ENCODE measurements at regions not wholly inside any gene's neighbourhood (a gene's known extent, or its start where the extent isn't known, plus 50 kb on each side); places are given as distances from the start of the nearest gene placed in this dataset.

DNA sequence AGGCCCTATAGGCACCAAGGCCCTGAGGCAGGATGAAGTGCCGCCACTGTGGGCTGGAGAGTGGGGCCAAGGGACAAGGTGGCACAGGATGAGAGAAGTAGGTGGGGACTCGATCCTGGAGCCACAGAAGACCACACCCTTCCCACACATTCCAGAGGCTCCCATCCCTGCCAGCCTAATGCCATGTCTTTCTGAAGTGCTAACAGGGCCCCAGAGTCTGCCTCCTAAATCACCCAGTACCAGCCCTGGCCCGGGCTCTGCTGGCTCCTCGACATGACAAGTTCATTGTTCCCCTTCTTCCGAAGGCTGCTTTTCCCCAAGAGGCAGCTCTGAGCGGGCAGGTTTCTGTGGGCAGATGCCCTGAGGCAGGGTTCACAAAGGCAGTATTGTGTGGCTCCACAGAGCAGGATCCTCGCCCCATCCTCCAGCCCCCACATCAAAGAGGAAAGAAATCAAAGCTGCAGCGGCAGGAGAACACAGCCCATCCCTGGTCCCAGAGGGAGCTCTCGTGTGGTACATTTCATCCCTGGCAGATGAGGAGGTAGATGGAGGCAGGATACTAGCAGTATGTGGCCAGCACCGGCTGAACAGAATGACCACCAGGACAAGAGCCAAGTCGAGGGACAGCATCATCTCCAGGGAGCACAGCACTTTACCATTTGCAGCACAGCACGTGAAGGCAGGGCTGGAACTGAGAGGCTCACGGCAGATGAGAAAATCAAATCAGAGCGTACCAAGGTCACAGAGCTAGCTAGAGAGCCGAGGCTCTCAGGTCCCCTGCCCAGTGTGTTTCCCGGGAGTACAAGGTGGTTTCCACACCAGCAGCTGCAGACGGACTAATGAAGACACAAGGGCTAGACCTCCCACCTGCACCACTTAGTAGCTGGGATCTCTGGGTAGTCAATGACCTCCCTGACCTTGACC, 64.8 kb downstream of the SYF2 start:
- Mint-ChIP-seq H3K36me3 (ENCODE audit: low read depth) (no peaks in the 10 kb centered on the region), H3K9me3 (no peaks in the 10 kb centered on the region), H3K27me3 (peaks cover 7% of the 10 kb centered on the region), H3K4me1 (no peaks in the 10 kb centered on the region), H3K27ac (no peak overlapping the region), H3K4me3 (no peak overlapping the region)
- TF ChIP-seq CTCF (IDR thresholded peaks at IDR 0.05), result no peak
- CTCF ChIA-PET, result no interaction called here
- intact Hi-C loops (cut with micrococcal nuclease), result no loop called here
- ATAC-seq (ENCODE audit: low read depth) (no peak), DNase-seq (no peak)
- POLR2A ChIA-PET, result no interaction called here

DNA sequence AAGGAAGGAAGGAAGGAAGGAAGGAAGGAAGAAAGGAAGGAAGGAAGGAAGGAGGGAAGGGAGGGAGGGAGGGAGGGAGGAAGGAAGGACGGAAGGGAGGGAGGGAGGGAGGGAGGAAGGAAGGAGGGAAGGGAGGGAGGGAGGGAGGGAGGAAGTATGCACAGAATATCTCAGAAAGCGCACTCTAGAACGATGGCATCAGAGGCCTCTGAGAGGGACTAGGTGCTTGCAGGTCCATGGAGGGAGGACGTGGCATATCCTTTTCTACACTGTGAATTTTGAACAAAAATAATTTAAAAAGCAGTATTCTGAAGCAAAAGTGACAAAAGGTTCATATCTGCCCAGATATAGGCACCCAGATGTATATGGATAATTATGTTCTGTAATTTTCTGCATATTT, 65.5 kb downstream of the SYF2 start:
- Mint-ChIP-seq H3K36me3 (ENCODE audit: low read depth) (no peaks in the 10 kb centered on the region), H3K27ac (no peak overlapping the region), H3K4me3 (no peak overlapping the region), H3K9me3 (no peaks in the 10 kb centered on the region), H3K27me3 (peaks cover 11% of the 10 kb centered on the region), H3K4me1 (no peaks in the 10 kb centered on the region)
- ATAC-seq (ENCODE audit: low read depth) (no peak), DNase-seq (no peak)
- ChIA-PET POLR2A (interaction anchor here (0.7 kb wide), 1 partner anchor 637 kb away, joined by 3 read pairs; no protein-coding TSS in a partner anchor), CTCF (no interaction called here)
- TF ChIP-seq CTCF (IDR thresholded peaks at IDR 0.05), result no peak
- intact Hi-C loops (cut with micrococcal nuclease), result no loop called here

DNA sequence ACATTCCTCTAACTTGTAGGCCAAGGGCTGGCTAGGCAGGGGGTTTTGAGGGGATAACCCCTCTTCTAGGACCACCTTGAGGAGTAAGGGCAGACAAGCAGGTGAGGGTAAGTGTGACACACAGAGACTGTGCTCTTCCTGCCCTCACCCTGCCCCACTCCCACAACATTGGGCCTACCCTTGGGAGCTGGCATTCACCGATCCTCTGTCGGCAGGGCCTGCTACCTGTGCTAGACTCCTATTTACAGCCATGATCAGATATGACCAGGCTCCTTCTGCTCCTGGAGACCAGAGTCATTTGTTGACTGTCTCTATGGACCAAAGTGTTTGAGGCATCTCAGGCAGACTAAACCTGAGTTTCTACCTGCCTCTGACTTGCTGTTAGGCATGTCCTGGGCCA, 68.3 kb downstream of the SYF2 start:
- intact Hi-C loops (cut with micrococcal nuclease), result no loop called here
- TF ChIP-seq CTCF (IDR thresholded peaks at IDR 0.05), result no peak
- ChIA-PET POLR2A (no interaction called here), CTCF (no interaction called here)
- no peak for ATAC-seq (ENCODE audit: low read depth)
- H3K9me3 Mint-ChIP-seq, result no peaks in the 10 kb centered on the region
- H3K27ac Mint-ChIP-seq, result no peak overlapping the region
- H3K36me3 Mint-ChIP-seq (ENCODE audit: low read depth), result no peaks in the 10 kb centered on the region
- H3K4me3 Mint-ChIP-seq, result no peak overlapping the region
- peaks cover 20% of the 10 kb centered on the region for H3K27me3 Mint-ChIP-seq
- DNase-seq, result no peak
- H3K4me1 Mint-ChIP-seq, result no peaks in the 10 kb centered on the region

- intact Hi-C loops (cut with micrococcal nuclease), result no loop called here
- Mint-ChIP-seq H3K36me3 (ENCODE audit: low read depth) (peaks cover 1% of the 10 kb centered on the region), H3K4me3 (no peak overlapping the region), H3K4me1 (no peaks in the 10 kb centered on the region), H3K27me3 (peaks cover 25% of the 10 kb centered on the region), H3K9me3 (peaks cover 4% of the 10 kb centered on the region), H3K27ac (no peak overlapping the region)
- ChIA-PET CTCF (no interaction called here), POLR2A (no interaction called here)
- ATAC-seq (ENCODE audit: low read depth) (no peak), DNase-seq (no peak)
- no peak for TF ChIP-seq CTCF (IDR thresholded peaks at IDR 0.05)
Observed at GRCh38 chr1:25161981-25162380, 70.3 kb downstream of the SYF2 start.

DNA sequence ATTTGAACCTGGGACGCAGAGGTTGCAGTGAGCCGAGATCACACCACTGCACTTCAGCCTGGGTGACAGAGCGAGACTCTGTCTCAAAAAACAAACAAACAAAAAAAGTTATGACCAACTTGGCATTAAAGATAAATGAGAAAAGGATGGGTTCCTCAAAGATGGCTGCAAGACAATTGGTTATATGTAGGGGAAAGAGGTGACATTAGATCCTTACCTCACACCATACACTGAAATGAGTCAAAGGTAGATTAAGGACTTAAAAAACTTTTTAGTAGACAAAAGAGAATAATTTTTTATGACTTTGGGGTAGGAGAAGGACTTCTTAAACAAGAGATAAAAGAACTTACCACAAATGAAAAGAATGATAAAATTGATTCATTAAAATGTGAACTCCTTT, 74.5 kb downstream of the SYF2 start:
- DNase-seq, result no peak
- POLR2A ChIA-PET, result interaction anchor here (0.6 kb wide), 1 partner anchor 13 kb away, joined by 3 read pairs; no protein-coding TSS in a partner anchor
- intact Hi-C loops (cut with micrococcal nuclease), result no loop called here
- CTCF ChIA-PET, result no interaction called here
- no peak overlapping the region for H3K27ac Mint-ChIP-seq
- H3K4me1 Mint-ChIP-seq, result no peaks in the 10 kb centered on the region
- TF ChIP-seq CTCF (IDR thresholded peaks at IDR 0.05), result no peak
- H3K9me3 Mint-ChIP-seq, result peaks cover 4% of the 10 kb centered on the region
- H3K4me3 Mint-ChIP-seq, result no peak overlapping the region
- H3K36me3 Mint-ChIP-seq (ENCODE audit: low read depth), result peaks cover 1% of the 10 kb centered on the region
- ATAC-seq (ENCODE audit: low read depth), result no peak
- peaks cover 28% of the 10 kb centered on the region for H3K27me3 Mint-ChIP-seq

Measured in activated B cell treated with CpG ODN at 0.5 μM for 24 hours (primary cell).